IPS-NIHi11 (cell line): ENCODE measurements at regions not wholly inside any gene's neighbourhood (a gene's known extent, or its start where the extent isn't known, plus 50 kb on each side); places are given as distances from the start of the nearest gene placed in this dataset.

ENCODE experiments used
- DNase-seq: peaks from one replicate; pipeline ENCODE4 v3.0.0; 2012; ENCODE audit warnings: mixed read lengths, low spot score

DNA sequence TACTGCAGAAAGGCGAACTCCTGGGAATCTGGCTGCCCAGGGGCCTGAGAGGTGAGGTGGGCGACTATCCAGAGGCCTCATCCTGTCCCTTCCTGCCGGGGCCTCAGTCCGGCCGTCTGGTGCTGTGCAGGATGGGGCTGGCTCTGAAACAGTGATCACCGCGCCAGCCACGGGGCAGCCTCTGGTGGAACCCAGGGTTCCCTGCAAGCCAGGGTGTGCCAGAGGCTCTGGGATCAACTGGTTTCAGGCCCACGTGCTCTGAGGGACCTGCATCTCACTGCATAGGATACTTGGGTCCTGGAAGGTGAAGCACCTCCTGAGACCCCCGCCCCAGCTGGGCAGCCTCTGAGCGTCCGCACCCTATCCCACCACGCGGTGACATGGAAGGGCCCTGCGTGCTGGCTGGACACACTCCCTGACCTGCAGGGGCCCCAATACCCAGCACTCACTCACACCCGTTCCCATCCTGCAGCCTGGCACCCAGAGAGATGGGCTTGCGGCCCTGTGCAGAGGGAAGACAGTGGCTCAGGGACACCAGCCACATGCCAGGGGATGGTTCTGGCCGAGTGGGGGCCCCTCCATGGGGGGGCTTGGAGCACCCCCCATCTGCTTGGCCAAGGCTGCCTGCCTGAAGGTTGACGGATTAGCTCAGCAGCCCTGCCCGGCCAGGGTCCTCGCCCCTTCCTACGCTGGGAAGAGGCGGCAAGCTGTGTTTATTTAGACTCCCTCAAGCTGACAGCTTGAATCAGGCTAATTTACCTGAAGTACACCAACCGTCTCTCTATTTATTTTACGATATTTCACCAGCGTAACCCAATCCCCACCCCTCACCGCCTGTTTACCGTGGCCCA is 64.3 kb upstream of the TTC34 start:
- DNase-seq = no peak

DNA sequence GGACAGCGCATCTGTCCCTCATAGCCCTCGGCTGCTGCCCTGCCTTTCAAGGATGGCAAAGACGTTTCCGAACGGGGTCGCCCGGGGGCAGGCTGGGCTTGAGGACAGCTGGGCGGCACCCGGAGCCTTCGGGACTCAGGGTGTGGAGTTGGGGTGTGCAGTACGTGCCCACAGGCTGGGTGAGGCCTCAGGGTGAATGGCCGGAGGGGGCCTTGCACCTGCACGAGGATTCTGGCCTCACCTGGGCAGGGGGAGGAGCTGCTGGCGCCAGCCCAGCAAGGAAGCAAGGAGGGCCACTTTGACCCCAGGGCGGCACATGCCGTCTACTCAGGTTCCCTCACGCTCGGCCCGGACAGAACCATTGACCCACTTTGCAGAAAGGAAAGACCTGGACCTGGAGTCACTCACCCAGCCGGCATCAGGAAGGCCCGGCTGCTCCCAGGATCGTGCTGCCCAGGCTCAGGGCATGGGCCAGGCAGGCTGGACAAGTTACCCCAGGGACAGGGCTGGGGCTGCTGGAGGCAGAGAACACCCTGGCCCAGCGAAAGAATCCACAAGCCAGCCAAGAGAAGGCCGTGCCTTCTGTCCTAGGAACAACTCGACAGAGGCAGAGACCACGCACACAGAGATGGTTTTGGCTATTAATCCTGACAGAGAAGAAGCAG is 65.1 kb upstream of the TTC34 start:
- no peak for DNase-seq

DNA sequence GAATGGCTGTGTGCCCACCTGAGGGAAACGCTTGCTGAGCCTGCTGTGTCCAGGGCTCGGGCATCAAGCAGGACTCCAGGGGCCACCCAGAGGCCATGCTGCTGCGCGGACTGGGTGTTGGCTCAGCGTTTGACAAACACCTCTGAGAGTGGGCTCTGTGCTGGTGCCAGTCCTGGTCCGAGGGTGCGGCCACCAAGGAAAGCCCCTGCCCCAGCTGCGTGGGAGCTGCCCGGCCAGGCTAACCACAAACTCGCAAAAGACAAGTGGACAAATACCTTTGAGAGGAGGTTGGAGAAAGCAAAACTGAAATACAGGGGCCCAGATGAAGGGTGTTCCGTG is 65.6 kb upstream of the TTC34 start:
- DNase-seq = no peak

DNA sequence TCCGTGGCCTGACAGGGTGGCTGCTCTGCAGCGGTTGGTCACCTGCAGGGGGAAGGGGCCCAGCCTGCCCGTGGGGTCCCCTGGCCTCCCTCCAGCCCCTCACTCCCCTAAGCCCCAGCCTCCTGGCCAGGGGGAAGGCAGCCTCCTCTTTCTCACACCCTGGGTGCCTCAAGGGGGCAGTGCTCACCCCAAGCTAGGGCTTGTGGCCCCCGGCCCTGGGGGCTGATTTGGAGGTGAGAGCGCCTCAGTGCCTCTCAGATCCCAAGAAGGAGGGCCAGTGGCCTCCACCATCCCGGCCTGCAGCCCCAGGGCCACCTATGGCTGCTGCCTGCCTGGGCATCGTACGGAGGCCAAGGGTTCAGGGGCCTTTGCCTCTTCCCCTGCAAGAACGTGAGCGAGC is 66.4 kb upstream of the TTC34 start:
- DNase-seq = no peak

DNA sequence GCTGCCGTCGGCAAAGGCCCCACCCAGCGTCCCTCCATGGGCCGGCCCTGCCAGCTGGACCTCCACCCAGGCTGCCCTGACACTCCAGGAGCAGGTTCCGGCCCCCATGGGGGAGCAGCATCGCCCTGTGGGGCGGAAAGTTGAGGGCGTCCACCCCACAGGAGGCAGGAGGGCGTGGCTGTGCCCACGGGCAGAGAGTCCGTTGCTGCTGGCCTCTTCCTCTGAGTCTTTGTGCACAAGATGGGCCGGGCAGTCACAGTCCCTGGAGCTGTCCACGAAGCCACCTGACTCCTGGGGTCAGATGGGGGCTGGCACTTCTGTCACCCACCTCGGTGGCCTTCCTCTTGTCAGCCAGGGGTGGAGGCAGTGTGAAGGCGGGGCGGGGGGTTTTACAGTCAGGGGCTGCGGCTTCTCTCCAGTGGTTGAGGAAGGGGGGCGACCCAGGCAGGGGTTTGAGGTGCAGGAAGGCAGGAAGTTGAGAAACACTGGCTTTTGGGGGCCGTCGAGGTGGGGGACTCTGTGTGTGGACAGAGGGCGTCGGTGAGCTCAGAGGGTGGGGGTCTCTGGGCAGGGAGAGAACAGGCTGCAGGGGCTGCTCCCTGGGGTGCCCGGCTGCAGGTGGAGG is 67.2 kb upstream of the TTC34 start:
- DNase-seq = no peak

DNA sequence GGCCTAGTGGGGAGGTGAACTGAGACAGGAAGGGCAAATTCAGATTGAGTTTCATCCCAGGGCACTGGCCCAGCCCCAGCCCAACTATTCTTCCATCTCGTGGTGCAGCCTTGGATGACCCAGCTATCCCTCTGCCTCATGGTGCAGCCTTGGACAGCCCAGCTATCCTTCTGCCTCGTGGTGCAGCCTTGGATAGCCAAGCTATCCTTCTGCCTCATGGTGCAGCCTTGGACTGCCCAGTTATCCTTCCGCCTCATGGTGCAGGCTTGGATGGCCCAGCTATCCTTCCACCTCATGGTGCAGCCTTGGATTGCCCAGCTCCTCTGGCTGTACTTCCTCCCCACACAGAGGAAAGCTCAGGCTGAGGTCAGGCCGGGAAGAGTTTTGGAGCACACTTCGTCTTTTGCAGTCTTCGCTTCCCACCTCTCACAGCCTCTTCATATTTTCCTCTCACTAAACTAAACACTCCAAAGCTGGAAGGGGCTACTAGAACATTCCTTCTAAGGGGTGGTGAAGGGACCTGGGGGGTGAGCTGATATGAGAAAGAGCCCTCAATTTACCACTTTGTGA is 69.8 kb upstream of the TTC34 start:
- no peak for DNase-seq

DNA sequence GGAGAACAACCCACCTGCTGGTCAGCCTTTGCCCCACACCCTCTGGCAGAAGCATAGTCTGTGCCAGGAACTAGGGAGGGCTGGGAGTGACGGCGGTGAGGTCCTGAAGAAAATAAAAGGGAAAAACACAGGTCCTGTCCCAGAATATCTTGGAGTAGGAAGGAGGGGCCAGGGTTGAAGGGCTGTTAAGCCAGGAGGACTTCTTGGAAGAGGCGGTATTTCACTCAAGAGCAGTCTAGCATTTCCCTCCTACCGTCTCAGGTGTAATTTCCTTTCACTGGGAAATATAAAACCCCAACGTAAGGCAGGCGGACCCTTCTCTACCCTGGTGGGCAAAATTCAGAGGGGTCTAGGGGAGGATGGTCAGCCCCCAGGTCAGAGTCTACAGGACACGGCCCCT is 72.7 kb upstream of the TTC34 start:
- DNase-seq = no peak

DNA sequence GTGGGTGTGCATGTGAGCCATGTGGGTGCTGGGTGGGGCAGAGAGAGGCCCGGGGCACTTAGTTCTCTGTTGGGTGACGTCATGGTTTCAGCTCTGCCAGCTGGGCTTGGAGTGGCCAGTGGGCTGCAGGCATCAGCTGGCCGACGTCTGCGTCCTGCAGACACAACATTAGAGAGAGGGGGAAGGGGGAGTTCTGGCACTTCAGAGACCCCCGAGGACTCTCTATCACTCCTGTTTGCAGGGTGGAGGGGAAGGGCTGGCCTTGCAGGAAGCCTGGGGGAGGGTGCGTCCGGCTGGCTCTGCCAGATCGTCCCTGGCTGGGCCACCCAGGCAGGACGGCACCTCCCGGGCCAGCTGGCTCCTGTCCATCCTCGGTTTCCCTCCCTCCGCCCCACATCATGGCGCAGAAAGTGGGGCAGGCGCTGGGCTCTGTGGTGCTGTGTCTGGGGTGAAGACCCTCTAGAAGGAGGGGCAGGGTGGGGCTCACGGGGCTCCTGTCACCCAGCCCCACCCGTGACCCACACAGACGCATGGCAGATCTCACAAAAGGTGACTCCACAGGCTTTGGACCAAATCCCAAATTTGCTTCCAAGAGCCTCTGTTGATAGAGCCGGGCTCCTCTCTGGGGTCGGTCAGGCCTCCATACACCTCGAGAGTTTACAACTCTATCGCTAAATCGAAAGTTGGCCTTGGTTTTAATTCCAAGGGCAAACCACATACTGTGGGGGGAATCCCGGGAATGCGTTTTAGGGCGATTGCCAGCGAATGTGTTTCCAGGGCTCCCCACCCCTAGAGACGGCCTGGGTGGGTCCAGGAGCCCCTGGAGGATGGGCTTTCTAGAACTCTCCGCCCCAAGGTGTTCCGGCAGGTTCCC is 73.4 kb upstream of the TTC34 start:
- no peak for DNase-seq

DNA sequence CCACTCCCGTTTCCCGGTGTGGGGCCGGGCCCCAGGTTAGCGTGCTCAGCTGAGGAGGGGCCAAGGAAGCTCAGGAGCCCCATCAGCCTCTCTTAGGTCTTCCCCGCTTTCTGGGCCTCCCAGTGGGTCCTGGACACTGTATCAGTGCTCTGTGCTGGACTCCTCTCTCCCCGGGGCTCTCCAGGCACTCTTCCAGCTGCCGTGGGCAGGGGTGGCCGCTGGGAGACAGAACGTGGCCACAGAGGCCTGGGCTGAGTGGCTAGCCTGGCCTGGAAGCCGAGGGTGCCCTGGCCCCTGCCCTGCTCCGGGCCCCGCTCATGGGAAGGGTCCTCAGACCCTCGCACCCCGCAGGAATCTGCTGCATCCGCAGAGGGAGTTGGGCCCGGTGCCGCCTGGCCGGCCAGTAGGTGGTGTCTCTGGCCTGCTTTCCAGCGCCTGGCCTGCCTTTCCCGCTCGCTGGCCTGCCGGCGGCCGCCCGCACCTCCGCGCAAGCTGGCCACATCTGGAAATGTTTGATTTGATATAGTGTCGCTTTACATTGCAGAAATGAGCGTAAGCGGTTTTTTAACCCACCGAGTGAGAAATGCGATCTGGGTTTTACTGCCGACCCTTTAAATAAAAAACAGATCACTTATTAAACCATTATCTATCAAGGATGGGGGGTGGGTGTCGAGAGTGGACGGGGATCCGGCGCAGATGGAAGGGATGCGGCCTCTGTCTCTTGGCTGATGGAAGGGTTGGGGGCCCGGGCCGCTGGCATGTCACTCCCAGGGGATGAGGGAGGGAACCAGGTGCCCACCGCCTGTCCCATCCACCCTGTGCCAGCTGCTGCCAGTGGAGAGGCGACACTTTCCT is 74.4 kb upstream of the TTC34 start:
- no peak for DNase-seq

DNA sequence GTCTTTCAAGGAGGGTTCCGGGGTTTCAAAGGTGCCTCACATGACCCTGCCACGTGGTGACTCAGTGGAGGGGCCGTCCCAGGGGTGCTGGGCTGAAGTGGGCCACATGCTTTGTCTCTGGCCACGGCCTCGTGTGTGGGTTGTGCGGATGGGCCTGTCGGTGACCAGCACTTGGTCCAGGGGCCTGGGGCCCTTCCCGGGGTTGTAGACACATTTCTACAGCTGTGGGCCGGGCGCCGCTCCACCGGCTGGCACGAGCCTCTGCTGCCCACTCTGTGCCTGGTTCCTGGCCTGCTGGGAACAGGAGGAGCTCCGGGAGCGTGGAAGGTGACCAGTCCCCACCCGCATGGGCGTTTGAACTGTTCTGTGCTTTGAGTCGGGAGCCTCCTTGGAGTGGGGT is 75.4 kb upstream of the TTC34 start:
- DNase-seq = no peak

DNA sequence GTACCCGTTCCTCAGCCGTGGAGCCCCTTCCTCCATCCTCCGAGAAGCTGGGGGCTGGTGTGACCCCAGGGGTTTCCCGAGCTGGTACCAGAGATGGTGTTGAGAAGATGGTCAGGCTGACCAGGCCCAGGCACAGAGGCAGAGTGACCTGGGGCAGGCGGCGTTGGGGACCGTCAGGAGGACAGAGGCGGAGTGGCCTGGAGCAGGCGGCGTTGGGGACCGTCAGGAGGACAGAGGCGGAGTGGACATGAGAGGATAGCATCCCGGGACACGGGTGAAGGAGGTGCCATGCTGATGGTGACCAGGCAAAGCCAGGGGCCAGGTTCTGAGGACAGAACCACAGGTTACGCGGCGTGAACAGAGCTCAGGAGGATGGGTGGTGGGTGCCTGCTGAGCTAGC is 75.9 kb upstream of the TTC34 start:
- DNase-seq = no peak

DNA sequence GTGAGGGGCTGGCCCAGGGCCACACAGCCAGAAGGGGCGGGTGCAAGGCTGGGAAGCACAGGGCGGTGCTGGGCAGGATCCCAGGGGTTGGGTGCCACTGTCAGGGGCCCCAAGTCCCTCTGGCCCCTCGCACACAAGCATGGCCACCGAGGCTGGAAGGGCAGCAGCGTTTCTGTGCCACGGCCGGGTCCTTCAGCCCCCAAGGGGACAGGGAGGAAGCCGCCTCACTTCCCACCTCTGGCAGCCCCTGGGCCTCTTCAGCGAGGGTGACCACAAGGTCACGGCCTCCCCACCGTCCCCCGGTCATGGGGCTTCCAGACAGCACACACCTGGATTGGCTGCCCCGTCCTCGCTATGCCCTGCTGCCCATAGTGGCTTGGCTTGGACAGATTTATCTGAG is 77.1 kb upstream of the TTC34 start:
- no peak for DNase-seq

DNA sequence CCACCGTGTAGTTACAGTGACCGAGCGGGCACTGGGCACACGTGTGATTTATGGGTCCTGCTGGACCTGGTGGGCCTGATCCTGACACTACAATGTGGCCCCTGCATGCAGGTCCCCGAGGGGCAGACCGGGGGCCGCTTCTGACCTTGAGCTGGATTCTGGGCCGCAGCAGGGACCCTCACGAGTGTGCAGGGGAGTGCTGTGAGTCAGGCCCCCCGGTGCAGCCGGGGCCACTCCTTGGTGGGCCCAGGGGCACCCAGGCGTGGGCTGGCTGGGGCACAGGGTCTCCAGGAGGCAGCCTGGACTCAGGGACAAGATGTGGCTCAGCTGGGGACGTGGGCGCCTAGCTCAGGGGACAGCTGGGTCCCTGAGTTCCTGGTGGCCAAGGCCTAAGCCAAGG is 77.5 kb upstream of the TTC34 start:
- DNase-seq = no peak

DNA sequence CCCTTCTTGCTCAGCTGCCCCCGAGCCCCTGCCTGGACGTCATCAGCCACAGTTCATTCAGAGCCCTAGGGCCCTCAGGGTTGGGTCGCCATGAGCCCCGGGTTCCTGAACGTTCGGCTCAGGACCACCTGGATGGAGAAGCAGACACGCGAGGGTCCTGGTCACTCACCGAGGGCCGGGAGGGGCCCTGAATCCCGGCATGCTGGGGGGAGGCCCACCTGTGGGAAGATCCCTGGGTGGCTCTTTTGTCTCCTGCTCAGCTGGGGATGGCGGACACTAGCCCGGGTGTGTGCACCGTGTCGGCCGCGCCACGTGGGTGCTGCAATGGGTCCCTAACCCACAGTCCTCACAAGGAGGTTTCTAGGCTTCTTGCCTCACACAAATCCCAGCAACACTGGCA is 78.1 kb upstream of the TTC34 start:
- DNase-seq = no peak

DNA sequence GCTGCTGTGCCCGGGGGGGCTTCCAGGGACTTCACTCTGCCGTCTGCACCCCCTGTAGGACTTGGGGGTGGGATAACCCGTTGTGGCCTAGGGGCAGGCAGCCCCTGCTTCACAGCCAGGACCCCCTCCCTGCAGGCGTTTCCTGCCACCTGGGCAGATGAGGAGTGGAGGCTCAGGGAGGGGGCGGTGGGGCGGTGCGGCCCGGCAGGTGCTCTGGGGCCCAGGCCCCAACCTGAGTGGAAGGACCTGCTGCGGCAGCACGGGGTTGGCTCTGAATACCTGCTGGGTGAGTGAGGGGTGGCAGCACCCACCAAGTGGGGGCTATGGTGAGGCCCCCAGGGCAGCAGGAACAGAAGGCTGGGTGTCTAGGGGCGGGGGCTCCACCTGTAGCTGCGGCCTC is 78.6 kb upstream of the TTC34 start:
- no peak for DNase-seq

DNA sequence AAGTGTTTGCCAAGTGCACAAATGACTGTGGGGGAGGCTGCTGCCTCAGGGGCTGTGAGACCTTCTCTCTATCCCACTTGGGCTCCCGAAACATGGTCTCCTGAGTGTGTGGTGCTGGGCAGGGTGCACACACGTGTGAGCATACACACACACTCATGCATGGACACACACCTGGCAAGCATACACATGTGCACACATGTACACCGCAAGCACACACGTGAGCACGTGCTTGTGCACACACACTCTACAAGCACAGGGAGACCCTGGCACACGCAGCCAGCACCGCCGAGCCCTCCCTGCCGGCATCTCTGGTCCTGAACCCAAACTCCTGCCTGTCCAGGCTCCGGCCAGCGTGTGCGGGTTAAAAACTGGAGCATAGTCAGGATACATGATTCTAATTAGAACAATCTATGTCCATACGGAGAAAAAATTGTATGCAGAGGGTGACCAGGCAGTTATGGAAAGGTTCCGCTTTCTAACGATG is 79.4 kb upstream of the TTC34 start:
- DNase-seq = no peak

DNA sequence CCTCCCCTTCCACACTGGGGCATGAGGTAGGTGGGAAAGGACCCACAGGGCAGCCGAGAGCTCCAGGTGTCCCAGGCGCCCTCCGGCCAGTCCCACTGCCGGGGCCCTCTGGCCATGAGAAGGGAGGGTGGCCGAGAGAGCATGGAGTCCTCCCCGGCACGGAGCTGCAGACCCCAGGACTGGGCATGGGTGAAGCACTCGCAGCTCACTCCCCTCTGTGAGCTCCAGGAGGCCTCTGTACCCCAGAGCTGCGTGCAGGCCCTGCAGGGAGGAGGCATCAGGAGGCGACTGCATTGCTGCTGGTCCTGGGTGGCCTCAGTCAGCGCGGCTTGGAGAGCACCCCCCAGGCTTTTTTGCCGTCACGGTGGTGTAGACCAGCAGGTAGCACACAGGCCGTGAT is 80.1 kb upstream of the TTC34 start:
- DNase-seq = no peak

DNA sequence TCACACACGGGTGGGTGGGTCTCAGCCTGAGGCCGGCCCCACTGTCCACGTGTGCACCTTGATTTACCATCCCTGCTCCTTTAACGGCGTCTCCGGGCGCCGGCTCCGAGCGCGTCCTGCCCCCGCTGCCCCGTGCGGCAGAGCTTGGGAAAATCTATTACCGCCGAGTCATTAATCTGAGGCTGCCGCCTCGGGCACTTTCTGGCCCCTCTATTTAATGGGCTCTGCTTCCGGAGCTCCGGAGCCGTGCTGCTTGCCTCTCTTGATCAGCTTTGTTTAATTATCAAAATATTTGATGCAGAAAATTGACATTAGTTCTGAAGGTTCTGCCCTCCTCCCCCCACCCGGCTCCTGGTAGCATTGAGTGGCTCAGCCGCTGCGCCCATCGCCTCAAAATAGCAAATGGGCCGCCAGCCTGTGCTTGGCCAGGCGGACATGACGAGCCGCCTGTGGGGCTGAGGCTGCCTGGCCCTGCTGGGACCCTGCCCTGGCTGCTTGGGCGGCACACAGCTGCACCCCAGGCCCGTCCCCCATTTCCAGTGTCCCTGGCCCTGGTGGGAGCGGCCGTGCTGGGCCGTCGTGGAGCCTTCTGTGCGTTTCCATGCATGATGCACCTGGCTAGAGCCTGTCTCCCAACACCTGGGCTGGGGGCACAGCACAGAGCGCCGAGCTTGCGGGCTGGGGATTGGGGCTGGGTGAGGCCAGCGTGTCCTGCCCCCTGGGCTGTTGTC is 81.6 kb upstream of the TTC34 start:
- DNase-seq = no peak

DNA sequence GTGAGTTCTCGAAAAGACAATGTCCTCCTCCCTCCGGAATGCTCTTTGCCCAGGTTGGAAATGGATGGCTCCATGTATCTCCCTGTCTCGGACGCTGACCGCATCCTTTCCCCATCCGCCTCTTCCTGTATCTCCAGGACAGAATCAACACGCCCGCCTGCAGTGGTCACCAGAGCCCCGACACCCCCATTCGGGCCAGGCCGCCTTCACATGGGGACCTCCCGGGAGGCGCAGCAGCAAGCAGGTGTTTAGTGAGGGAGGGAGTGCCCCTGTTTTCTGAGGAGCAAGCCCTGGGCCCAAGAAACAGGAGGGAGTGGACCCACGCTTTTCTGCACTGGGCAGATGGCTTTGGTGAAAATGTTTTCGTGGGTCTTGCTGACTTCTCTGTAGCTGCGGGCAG is 83.5 kb upstream of the TTC34 start:
- no peak for DNase-seq

DNA sequence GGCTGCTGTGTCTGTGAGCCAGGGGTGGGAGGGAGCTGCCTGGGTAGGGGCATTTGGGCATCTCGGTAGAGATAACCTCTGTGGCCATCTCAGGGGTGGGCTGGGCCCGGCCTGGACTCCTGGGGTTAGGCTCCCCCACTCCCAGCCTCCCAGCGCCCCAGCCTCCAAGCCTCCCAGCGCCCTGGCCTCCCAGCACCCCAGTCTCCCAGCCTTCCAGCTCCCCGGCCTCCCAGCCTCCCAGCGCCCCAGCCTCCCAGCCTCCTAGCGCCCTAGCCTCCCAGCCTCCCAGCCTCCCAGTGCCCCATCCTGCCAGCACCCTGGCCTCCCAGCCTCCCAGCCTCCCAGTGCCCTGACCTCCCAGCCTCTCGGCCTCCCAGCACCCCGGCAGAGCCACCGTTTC is 85.1 kb upstream of the TTC34 start:
- no peak for DNase-seq
